Gastroesophageal sphincter (tissue), 3 donors: ENCODE measurements at regions not wholly inside any gene's neighbourhood (a gene's known extent, or its start where the extent isn't known, plus 50 kb on each side); places are given as distances from the start of the nearest gene placed in this dataset.

Experiments used
- EP300 ChIP-seq: sonication (generic); formaldehyde crosslinking; IDR thresholded peaks from one replicate; pipeline ENCODE4 v1.6.1; 2017; ENCODE audit warnings: antibody characterized with exemption, mild to moderate bottlenecking
- POLR2AphosphoS5 ChIP-seq: sonication (generic); formaldehyde crosslinking; IDR thresholded peaks from one replicate; pipeline ENCODE4 v1.6.1; 2017; ENCODE audit warnings: antibody characterized with exemption
- TF ChIP-seq, protein P1 (sequence below), 4 experiments: fragments of 200-600 bp in 2 of 4; fragments of 450-650 bp in 2 of 4; sonication (generic) in 1 of 4; IDR thresholded peaks; one replicate each; pipeline ENCODE4 v1.5.1; 2017 to 2019; ENCODE audit warnings: antibody characterized with exemption in 4 of 4, mild to moderate bottlenecking in 2 of 4, moderate library complexity in 2 of 4

DNA sequence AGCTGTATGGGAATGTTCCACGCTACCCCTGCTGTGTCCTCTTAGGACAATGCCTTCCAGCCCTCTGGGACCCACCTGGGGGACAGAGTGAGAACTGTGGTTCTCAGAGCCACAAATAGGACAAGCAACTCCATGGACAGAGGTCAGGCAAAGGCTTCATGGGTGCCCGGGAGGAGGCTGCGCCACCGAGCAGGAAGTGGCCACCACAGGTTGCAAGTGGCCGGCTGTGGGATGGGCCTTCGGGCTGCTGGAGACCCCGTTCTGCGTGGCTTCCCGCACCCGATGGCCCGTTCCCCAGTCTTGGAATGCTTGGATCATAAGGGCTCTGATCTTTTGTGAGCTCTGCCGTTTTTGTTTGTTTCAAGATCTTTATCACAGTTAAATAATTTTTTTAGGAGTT is 118.8 kb downstream of the BOD1 start:
- TF ChIP-seq, protein P1, sequence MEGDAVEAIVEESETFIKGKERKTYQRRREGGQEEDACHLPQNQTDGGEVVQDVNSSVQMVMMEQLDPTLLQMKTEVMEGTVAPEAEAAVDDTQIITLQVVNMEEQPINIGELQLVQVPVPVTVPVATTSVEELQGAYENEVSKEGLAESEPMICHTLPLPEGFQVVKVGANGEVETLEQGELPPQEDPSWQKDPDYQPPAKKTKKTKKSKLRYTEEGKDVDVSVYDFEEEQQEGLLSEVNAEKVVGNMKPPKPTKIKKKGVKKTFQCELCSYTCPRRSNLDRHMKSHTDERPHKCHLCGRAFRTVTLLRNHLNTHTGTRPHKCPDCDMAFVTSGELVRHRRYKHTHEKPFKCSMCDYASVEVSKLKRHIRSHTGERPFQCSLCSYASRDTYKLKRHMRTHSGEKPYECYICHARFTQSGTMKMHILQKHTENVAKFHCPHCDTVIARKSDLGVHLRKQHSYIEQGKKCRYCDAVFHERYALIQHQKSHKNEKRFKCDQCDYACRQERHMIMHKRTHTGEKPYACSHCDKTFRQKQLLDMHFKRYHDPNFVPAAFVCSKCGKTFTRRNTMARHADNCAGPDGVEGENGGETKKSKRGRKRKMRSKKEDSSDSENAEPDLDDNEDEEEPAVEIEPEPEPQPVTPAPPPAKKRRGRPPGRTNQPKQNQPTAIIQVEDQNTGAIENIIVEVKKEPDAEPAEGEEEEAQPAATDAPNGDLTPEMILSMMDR (IDR thresholded peaks at IDR 0.05): no peak
- TF ChIP-seq POLR2AphosphoS5 (no peak), EP300 (no peak)
